GM19455 (cell line): ENCODE measurements at regions not wholly inside any gene's neighbourhood (a gene's known extent, or its start where the extent isn't known, plus 50 kb on each side); places are given as distances from the start of the nearest gene placed in this dataset.
"Not testable (repeated sequence)": the region's sequence is repeated elsewhere in the genome, so short reads cannot be mapped to it uniquely, and the experiment has no call there.

Experiments
- ATAC-seq: cut with Tn5 transposase; IDR thresholded peaks from one replicate; pipeline ENCODE4 v1.9.1; 2021; ENCODE audit not compliant: unreplicated experiment

GRCh38 chr20:17891131-17891530 is 77.5 kb downstream of the SNX5 start:
- not testable (repeated sequence) for ATAC-seq

GRCh38 chr20:17890330-17890729 is 78.3 kb downstream of the SNX5 start:
- no peak for ATAC-seq

GRCh38 chr20:17889226-17889625 is 79.4 kb downstream of the SNX5 start:
- no peak for ATAC-seq

- no peak for ATAC-seq
These were observed 80.5 kb downstream of the SNX5 start for GRCh38 chr20:17888044-17888443.

- no peak for ATAC-seq
These were observed 81.1 kb downstream of the SNX5 start for GRCh38 chr20:17887331-17888030.

- no peak for ATAC-seq
These were observed 83.0 kb downstream of the SNX5 start for GRCh38 chr20:17885544-17885943.

- no peak for ATAC-seq
These were observed 83.5 kb downstream of the SNX5 start for GRCh38 chr20:17885076-17885475.

GRCh38 chr20:17884307-17885003 is 84.1 kb downstream of the SNX5 start:
- no peak for ATAC-seq

- no peak for ATAC-seq
These were observed 84.8 kb downstream of the SNX5 start for GRCh38 chr20:17883592-17884306.

- no peak for ATAC-seq
These were observed 85.6 kb downstream of the SNX5 start for GRCh38 chr20:17882834-17883591.

GRCh38 chr20:17882065-17882833 is 86.3 kb downstream of the SNX5 start:
- ATAC-seq = no peak

GRCh38 chr20:17881741-17882064 is 86.9 kb downstream of the SNX5 start:
- ATAC-seq = no peak

- no peak for ATAC-seq
These were observed 89.5 kb downstream of the SNX5 start for GRCh38 chr20:17878912-17879602.

GRCh38 chr20:17878069-17878911 is 90.3 kb downstream of the SNX5 start:
- ATAC-seq = no peak

- ATAC-seq = no peak
These were observed 92.6 kb downstream of the SNX5 start for GRCh38 chr20:17875981-17876385.

- ATAC-seq = no peak
These were observed 93.3 kb downstream of the SNX5 start for GRCh38 chr20:17875106-17875980.

- no peak for ATAC-seq
These were observed 94.1 kb downstream of the SNX5 start for GRCh38 chr20:17874271-17875105.
